Gastroesophageal sphincter (tissue), 4 donors: ENCODE measurements at regions not wholly inside any gene's neighbourhood (a gene's known extent, or its start where the extent isn't known, plus 50 kb on each side); places are given as distances from the start of the nearest gene placed in this dataset.

Experiments
- ATAC-seq: fragments of 150-250 bp; one replicate; pipeline ENCODE4 v1.9.1; 2016; ENCODE audit warnings: mild to moderate bottlenecking, moderate library complexity
- H3K27ac ChIP-seq, 4 donors: fragments of 200-600 bp; sonication (generic) in 3 of 4; 1 replicate in 3 of 4; 2 replicates in 1 of 4; pipeline ENCODE4 v1.5.1; 2016 to 2019
- H3K27me3 ChIP-seq: fragments of 200-600 bp; sonication (generic); one replicate; pipeline ENCODE4 v1.5.1; 2019
- H3K36me3 ChIP-seq, 2 donors: fragments of 200-600 bp; sonication (generic); one replicate each; pipeline ENCODE4 v1.5.1; 2019; ENCODE audit warnings: control low read depth in 1 of 2
- H3K4me1 ChIP-seq, 3 donors: fragments of 200-600 bp; sonication (generic); 1 replicate in 2 of 3; 2 replicates in 1 of 3; pipeline ENCODE4 v1.5.1; 2016 to 2019; ENCODE audit warnings: control low read depth in 2 of 3
- H3K4me3 ChIP-seq, 2 donors: fragments of 200-600 bp; sonication (generic); one replicate each; pipeline ENCODE4 v1.5.1; 2019; ENCODE audit warnings: mild to moderate bottlenecking in 1 of 2, moderate library complexity in 1 of 2
- H3K9me3 ChIP-seq, 3 donors: fragments of 200-600 bp; sonication (generic); one replicate each; pipeline ENCODE4 v1.5.1; 2017 to 2019; ENCODE audit warnings: control low read depth in 2 of 3
- EP300 ChIP-seq: sonication (generic); formaldehyde crosslinking; IDR thresholded peaks from one replicate; pipeline ENCODE4 v1.6.1; 2017; ENCODE audit warnings: antibody characterized with exemption, mild to moderate bottlenecking
- POLR2A ChIP-seq, 2 donors: fragments of 450-650 bp; IDR thresholded peaks; one replicate each; pipeline ENCODE4 v1.6.1; 2017; ENCODE audit warnings: antibody characterized with exemption in 2 of 2, mild to moderate bottlenecking in 2 of 2, moderate library complexity in 1 of 2
- POLR2AphosphoS5 ChIP-seq: sonication (generic); formaldehyde crosslinking; IDR thresholded peaks from one replicate; pipeline ENCODE4 v1.6.1; 2017; ENCODE audit warnings: antibody characterized with exemption
- WGBS, 2 donors: methylation state at CpG; one replicate each; pipeline ENCODE4 v1.1.5; 2018; ENCODE audit warnings: low coverage in 1 of 2; 5-methylcytosine and 5-hydroxymethylcytosine counted together
- TF ChIP-seq, protein P1 (sequence below), 4 experiments: fragments of 200-600 bp in 2 of 4; fragments of 450-650 bp in 2 of 4; sonication (generic) in 1 of 4; IDR thresholded peaks; one replicate each; pipeline ENCODE4 v1.5.1; 2017 to 2019; ENCODE audit warnings: antibody characterized with exemption in 4 of 4, mild to moderate bottlenecking in 2 of 4, moderate library complexity in 2 of 4

GRCh38 chr18:1648712-1649111, 744.0 kb downstream of the ADCYAP1 start:
- ATAC-seq = no peak
- Histone ChIP-seq H3K4me3 (no peak overlapping the region), H3K27me3 (no peaks in the 10 kb centered on the region), H3K27ac (no peak overlapping the region), H3K4me1 (no peaks in the 10 kb centered on the region), H3K9me3 (no peaks in the 10 kb centered on the region), H3K36me3 (no peaks in the 10 kb centered on the region)
- WGBS, 2 donors = 14 to 43% methylated on average over 2 of the region's 2 CpGs
- TF ChIP-seq, protein P1, sequence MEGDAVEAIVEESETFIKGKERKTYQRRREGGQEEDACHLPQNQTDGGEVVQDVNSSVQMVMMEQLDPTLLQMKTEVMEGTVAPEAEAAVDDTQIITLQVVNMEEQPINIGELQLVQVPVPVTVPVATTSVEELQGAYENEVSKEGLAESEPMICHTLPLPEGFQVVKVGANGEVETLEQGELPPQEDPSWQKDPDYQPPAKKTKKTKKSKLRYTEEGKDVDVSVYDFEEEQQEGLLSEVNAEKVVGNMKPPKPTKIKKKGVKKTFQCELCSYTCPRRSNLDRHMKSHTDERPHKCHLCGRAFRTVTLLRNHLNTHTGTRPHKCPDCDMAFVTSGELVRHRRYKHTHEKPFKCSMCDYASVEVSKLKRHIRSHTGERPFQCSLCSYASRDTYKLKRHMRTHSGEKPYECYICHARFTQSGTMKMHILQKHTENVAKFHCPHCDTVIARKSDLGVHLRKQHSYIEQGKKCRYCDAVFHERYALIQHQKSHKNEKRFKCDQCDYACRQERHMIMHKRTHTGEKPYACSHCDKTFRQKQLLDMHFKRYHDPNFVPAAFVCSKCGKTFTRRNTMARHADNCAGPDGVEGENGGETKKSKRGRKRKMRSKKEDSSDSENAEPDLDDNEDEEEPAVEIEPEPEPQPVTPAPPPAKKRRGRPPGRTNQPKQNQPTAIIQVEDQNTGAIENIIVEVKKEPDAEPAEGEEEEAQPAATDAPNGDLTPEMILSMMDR (IDR thresholded peaks at IDR 0.05) = no peak
- TF ChIP-seq POLR2A (IDR thresholded peaks at IDR 0.05) (no peak), POLR2AphosphoS5 (no peak), EP300 (no peak)

DNA sequence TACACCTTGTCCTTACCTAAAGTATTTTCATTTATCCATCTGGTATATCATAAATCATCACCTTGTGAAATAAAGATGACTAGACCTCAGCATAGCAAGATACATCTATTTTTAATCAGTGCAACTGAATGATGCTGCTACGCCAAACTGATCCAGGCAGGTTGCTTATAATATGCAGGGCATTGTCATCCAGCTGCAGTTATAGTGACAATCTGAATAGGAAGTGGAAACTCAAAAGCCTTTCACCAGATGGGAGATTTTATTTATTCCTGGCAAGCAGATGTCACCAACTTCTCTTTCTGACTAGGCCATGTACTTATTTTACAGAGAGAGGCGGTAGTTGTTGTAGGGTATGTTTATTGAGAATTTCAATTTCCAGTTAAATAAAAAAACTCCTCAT, 747.3 kb downstream of the ADCYAP1 start:
- Histone ChIP-seq H3K27me3 (no peaks in the 10 kb centered on the region), H3K27ac (no peak overlapping the region), H3K9me3 (no peaks in the 10 kb centered on the region), H3K4me3 (no peak overlapping the region), H3K36me3 (no peaks in the 10 kb centered on the region), H3K4me1 (no peaks in the 10 kb centered on the region)
- ATAC-seq = no peak
- TF ChIP-seq, protein P1 (IDR thresholded peaks at IDR 0.05) = no peak
- TF ChIP-seq POLR2A (IDR thresholded peaks at IDR 0.05) (no peak), POLR2AphosphoS5 (no peak), EP300 (no peak)
- 50 to 74% methylated on average over 1 to 2 of the region's 2 CpGs for WGBS, 2 donors

GRCh38 chr18:1653873-1654272, 749.2 kb downstream of the ADCYAP1 start:
- Histone ChIP-seq H3K27ac (no peak overlapping the region), H3K36me3 (no peaks in the 10 kb centered on the region), H3K4me3 (no peak overlapping the region), H3K9me3 (no peaks in the 10 kb centered on the region), H3K27me3 (no peaks in the 10 kb centered on the region), H3K4me1 (no peaks in the 10 kb centered on the region)
- TF ChIP-seq EP300 (no peak), POLR2A (IDR thresholded peaks at IDR 0.05) (no peak), POLR2AphosphoS5 (no peak)
- TF ChIP-seq, protein P1 (IDR thresholded peaks at IDR 0.05) = no peak
- ATAC-seq = no peak
- 60 to 68% methylated on average over 4 of the region's 4 CpGs for WGBS, 2 donors

- 86 to 100% methylated on average over 1 of the region's 1 CpG for WGBS, 2 donors
Measured at GRCh38 chr18:1657876-1658275, 753.2 kb downstream of the ADCYAP1 start.

DNA sequence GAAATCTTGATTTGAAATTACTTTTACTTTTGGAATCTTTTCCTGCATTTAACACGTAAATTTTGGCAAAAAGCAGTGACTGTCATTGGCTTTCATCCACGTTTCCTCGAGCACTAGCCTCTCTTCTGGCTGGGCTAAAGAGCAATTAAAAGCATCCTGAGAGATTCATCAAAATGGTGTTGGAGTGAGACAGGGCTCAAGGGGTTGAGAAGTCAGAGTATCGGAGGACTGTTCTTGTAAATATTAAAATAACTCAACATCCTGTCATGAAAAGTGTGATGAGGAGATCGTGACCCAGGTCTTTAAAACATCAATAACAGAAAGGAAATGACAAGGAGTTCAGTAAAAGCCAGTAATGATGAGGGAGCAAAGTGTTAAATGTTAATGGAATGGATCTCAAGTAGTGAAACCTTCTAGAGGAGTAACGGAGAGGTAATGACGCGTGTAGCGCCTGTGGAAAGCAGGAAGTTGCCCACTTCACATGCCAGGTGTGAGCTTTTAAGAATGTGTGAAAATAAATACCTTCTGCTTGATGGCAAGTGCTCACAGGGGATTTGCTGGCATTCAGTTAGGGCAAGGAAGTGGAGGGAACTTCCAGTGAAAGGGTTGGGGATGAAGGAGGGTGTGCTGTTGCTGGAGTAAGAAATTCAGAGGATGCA, 754.4 kb downstream of the ADCYAP1 start:
- ATAC-seq = no peak
- peaks cover 0 to 2% (median 0%) of the 10 kb centered on the region in 3 donors for H3K9me3 ChIP-seq
- no peak overlapping the region for H3K27ac ChIP-seq
- 11% methylated on average over 7 to 9 of the region's 9 CpGs for WGBS, 2 donors
- no peaks in the 10 kb centered on the region for H3K36me3 ChIP-seq
- no peak overlapping the region for H3K4me3 ChIP-seq
- no peaks in the 10 kb centered on the region for H3K27me3 ChIP-seq
- no peaks in the 10 kb centered on the region for H3K4me1 ChIP-seq
- TF ChIP-seq POLR2A (IDR thresholded peaks at IDR 0.05) (no peak), POLR2AphosphoS5 (no peak), EP300 (no peak)
- TF ChIP-seq, protein P1 (IDR thresholded peaks at IDR 0.05) = no peak

More at GRCh38 chr18:1657876-1658275, 753.2 kb downstream of the ADCYAP1 start:
- H3K36me3 ChIP-seq = no peaks in the 10 kb centered on the region
- no peak overlapping the region for H3K27ac ChIP-seq
- H3K4me1 ChIP-seq = no peaks in the 10 kb centered on the region
- ATAC-seq = no peak
- TF ChIP-seq EP300 = no peak
- no peak for TF ChIP-seq POLR2AphosphoS5
- TF ChIP-seq, protein P1 (IDR thresholded peaks at IDR 0.05) = no peak
- no peak for TF ChIP-seq POLR2A (IDR thresholded peaks at IDR 0.05)
- no peaks in the 10 kb centered on the region for H3K27me3 ChIP-seq
- no peak overlapping the region for H3K4me3 ChIP-seq
- no peaks in the 10 kb centered on the region for H3K9me3 ChIP-seq
